ENCODE measurements at regions not wholly inside any gene's neighbourhood (a gene's known extent, or its start where the extent isn't known, plus 50 kb on each side); places are given as distances from the start of the nearest gene placed in this dataset.

GRCh38 chr5:77157732-77158532, 52.5 kb upstream of the PDE8B start:
- no peak overlapping the region for H3K27ac ChIP-seq (ENCODE audit: low read depth in 1 of 2, low read length in 1 of 2)
- peaks cover 0 to 9% of the 10 kb centered on the region in 2 donors for H3K4me1 ChIP-seq (ENCODE audit: control insufficient read depth in 2 of 2, insufficient read depth in 2 of 2, low read length in 2 of 2)
- H3K4me3 ChIP-seq (ENCODE audit: low read length in 2 of 2): no peak overlapping the region
- DNase-seq (ENCODE audit: low read depth in 6 of 9, low spot score in 9 of 9): no peak
- no peaks in the 10 kb centered on the region for H3K9me3 ChIP-seq (ENCODE audit: control insufficient read depth in 2 of 2, insufficient read depth in 1 of 2, low read length in 1 of 2)
- WGBS: 86% methylated on average over 5 of the region's 5 CpGs
- H3K27me3 ChIP-seq (ENCODE audit: control insufficient read depth in 2 of 2, insufficient read depth in 1 of 2, low read length in 1 of 2): peaks cover 0 to 5% of the 10 kb centered on the region in 2 donors
- H3K36me3 ChIP-seq (ENCODE audit: control insufficient read depth in 2 of 2, insufficient read depth in 2 of 2, low read length in 1 of 2): no peaks in the 10 kb centered on the region

- DNase-seq (ENCODE audit: low read depth in 6 of 9, low spot score in 9 of 9): no peak
- no peak overlapping the region for H3K4me3 ChIP-seq (ENCODE audit: low read length in 2 of 2)
- peaks cover 0 to 5% of the 10 kb centered on the region in 2 donors for H3K27me3 ChIP-seq (ENCODE audit: control insufficient read depth in 2 of 2, insufficient read depth in 1 of 2, low read length in 1 of 2)
- H3K9me3 ChIP-seq (ENCODE audit: control insufficient read depth in 2 of 2, insufficient read depth in 1 of 2, low read length in 1 of 2): no peaks in the 10 kb centered on the region
- H3K27ac ChIP-seq (ENCODE audit: low read depth in 1 of 2, low read length in 1 of 2): no peak overlapping the region
- WGBS: over 99% methylated on average over 3 of the region's 3 CpGs
- no peaks in the 10 kb centered on the region for H3K36me3 ChIP-seq (ENCODE audit: control insufficient read depth in 2 of 2, insufficient read depth in 2 of 2, low read length in 1 of 2)
- peaks cover 0 to 9% of the 10 kb centered on the region in 2 donors for H3K4me1 ChIP-seq (ENCODE audit: control insufficient read depth in 2 of 2, insufficient read depth in 2 of 2, low read length in 2 of 2)
These were observed 54.1 kb upstream of the PDE8B start for GRCh38 chr5:77156379-77156778.

GRCh38 chr5:77155179-77155785, 55.2 kb upstream of the PDE8B start:
- Histone ChIP-seq H3K9me3 (ENCODE audit: control insufficient read depth in 2 of 2, insufficient read depth in 1 of 2, low read length in 1 of 2) (no peaks in the 10 kb centered on the region), H3K27me3 (ENCODE audit: control insufficient read depth in 2 of 2, insufficient read depth in 1 of 2, low read length in 1 of 2) (peaks cover 0 to 5% of the 10 kb centered on the region in 2 donors), H3K4me1 (ENCODE audit: control insufficient read depth in 2 of 2, insufficient read depth in 2 of 2, low read length in 2 of 2) (peaks cover 0 to 9% of the 10 kb centered on the region in 2 donors), H3K27ac (ENCODE audit: low read depth in 1 of 2, low read length in 1 of 2) (no peak overlapping the region), H3K4me3 (ENCODE audit: low read length in 2 of 2) (no peak overlapping the region), H3K36me3 (ENCODE audit: control insufficient read depth in 2 of 2, insufficient read depth in 2 of 2, low read length in 1 of 2) (no peaks in the 10 kb centered on the region)
- 56% methylated on average over 8 of the region's 8 CpGs for WGBS
- peak; percentile 27 to 90 (median 65) for DNase-seq (ENCODE audit: low read depth in 6 of 9, low spot score in 9 of 9)

GRCh38 chr5:77152441-77152840, 58.0 kb upstream of the PDE8B start:
- H3K4me1 ChIP-seq (ENCODE audit: control insufficient read depth in 2 of 2, insufficient read depth in 2 of 2, low read length in 2 of 2): peaks cover 0 to 12% of the 10 kb centered on the region in 2 donors
- H3K27ac ChIP-seq (ENCODE audit: low read depth in 1 of 2, low read length in 1 of 2): no peak overlapping the region
- H3K4me3 ChIP-seq (ENCODE audit: low read length in 2 of 2): no peak overlapping the region
- no peaks in the 10 kb centered on the region for H3K36me3 ChIP-seq (ENCODE audit: control insufficient read depth in 2 of 2, insufficient read depth in 2 of 2, low read length in 1 of 2)
- WGBS: 90% methylated on average over 8 of the region's 8 CpGs
- H3K27me3 ChIP-seq (ENCODE audit: control insufficient read depth in 2 of 2, insufficient read depth in 1 of 2, low read length in 1 of 2): peaks cover 0 to 5% of the 10 kb centered on the region in 2 donors
- no peaks in the 10 kb centered on the region for H3K9me3 ChIP-seq (ENCODE audit: control insufficient read depth in 2 of 2, insufficient read depth in 1 of 2, low read length in 1 of 2)
- no peak for DNase-seq (ENCODE audit: low read depth in 6 of 9, low spot score in 9 of 9)

- no peaks in the 10 kb centered on the region for H3K9me3 ChIP-seq (ENCODE audit: control insufficient read depth in 2 of 2, insufficient read depth in 1 of 2, low read length in 1 of 2)
- WGBS: 96% methylated on average over 1 of the region's 1 CpG
- H3K36me3 ChIP-seq (ENCODE audit: control insufficient read depth in 2 of 2, insufficient read depth in 2 of 2, low read length in 1 of 2): no peaks in the 10 kb centered on the region
- no peak overlapping the region for H3K27ac ChIP-seq (ENCODE audit: low read depth in 1 of 2, low read length in 1 of 2)
- H3K27me3 ChIP-seq (ENCODE audit: control insufficient read depth in 2 of 2, insufficient read depth in 1 of 2, low read length in 1 of 2): peaks cover 0 to under 1% of the 10 kb centered on the region in 2 donors
- no peak for DNase-seq (ENCODE audit: low read depth in 6 of 9, low spot score in 9 of 9)
- no peak overlapping the region for H3K4me3 ChIP-seq (ENCODE audit: low read length in 2 of 2)
- H3K4me1 ChIP-seq (ENCODE audit: control insufficient read depth in 2 of 2, insufficient read depth in 2 of 2, low read length in 2 of 2): peaks cover 0 to 12% of the 10 kb centered on the region in 2 donors
These were observed 59.0 kb upstream of the PDE8B start for GRCh38 chr5:77151501-77151900.

- H3K4me1 ChIP-seq (ENCODE audit: control insufficient read depth in 2 of 2, insufficient read depth in 2 of 2, low read length in 2 of 2): peaks cover 0 to 3% of the 10 kb centered on the region in 2 donors
- no peaks in the 10 kb centered on the region for H3K9me3 ChIP-seq (ENCODE audit: control insufficient read depth in 2 of 2, insufficient read depth in 1 of 2, low read length in 1 of 2)
- H3K36me3 ChIP-seq (ENCODE audit: control insufficient read depth in 2 of 2, insufficient read depth in 2 of 2, low read length in 1 of 2): no peaks in the 10 kb centered on the region
- DNase-seq (ENCODE audit: low read depth in 6 of 9, low spot score in 9 of 9): no peak
- H3K27ac ChIP-seq (ENCODE audit: low read depth in 1 of 2, low read length in 1 of 2): no peak overlapping the region
- no peaks in the 10 kb centered on the region for H3K27me3 ChIP-seq (ENCODE audit: control insufficient read depth in 2 of 2, insufficient read depth in 1 of 2, low read length in 1 of 2)
- no peak overlapping the region for H3K4me3 ChIP-seq (ENCODE audit: low read length in 2 of 2)
- WGBS: 81% methylated on average over 2 of the region's 2 CpGs
These were observed 59.8 kb upstream of the ZBED3 start for GRCh38 chr5:77146896-77147295.

- WGBS: 97% methylated on average over 1 of the region's 1 CpG
- H3K4me1 ChIP-seq (ENCODE audit: control insufficient read depth in 2 of 2, insufficient read depth in 2 of 2, low read length in 2 of 2): peaks cover 0 to 3% of the 10 kb centered on the region in 2 donors
- no peaks in the 10 kb centered on the region for H3K9me3 ChIP-seq (ENCODE audit: control insufficient read depth in 2 of 2, insufficient read depth in 1 of 2, low read length in 1 of 2)
- no peak overlapping the region for H3K27ac ChIP-seq (ENCODE audit: low read depth in 1 of 2, low read length in 1 of 2)
- no peaks in the 10 kb centered on the region for H3K27me3 ChIP-seq (ENCODE audit: control insufficient read depth in 2 of 2, insufficient read depth in 1 of 2, low read length in 1 of 2)
- no peaks in the 10 kb centered on the region for H3K36me3 ChIP-seq (ENCODE audit: control insufficient read depth in 2 of 2, insufficient read depth in 2 of 2, low read length in 1 of 2)
- H3K4me3 ChIP-seq (ENCODE audit: low read length in 2 of 2): no peak overlapping the region
- DNase-seq (ENCODE audit: low read depth in 6 of 9, low spot score in 9 of 9): no peak
These were observed 58.6 kb upstream of the ZBED3 start for GRCh38 chr5:77145666-77146065.

GRCh38 chr5:77144837-77145139, 57.7 kb upstream of the ZBED3 start:
- WGBS: 90% methylated on average over 1 of the region's 1 CpG
- H3K36me3 ChIP-seq (ENCODE audit: control insufficient read depth in 2 of 2, insufficient read depth in 2 of 2, low read length in 1 of 2): no peaks in the 10 kb centered on the region
- no peak overlapping the region for H3K4me3 ChIP-seq (ENCODE audit: low read length in 2 of 2)
- H3K4me1 ChIP-seq (ENCODE audit: control insufficient read depth in 2 of 2, insufficient read depth in 2 of 2, low read length in 2 of 2): peaks cover 0 to 3% of the 10 kb centered on the region in 2 donors
- DNase-seq (ENCODE audit: low read depth in 6 of 9, low spot score in 9 of 9): no peak
- H3K9me3 ChIP-seq (ENCODE audit: control insufficient read depth in 2 of 2, insufficient read depth in 1 of 2, low read length in 1 of 2): no peaks in the 10 kb centered on the region
- no peak overlapping the region for H3K27ac ChIP-seq (ENCODE audit: low read depth in 1 of 2, low read length in 1 of 2)
- H3K27me3 ChIP-seq (ENCODE audit: control insufficient read depth in 2 of 2, insufficient read depth in 1 of 2, low read length in 1 of 2): no peaks in the 10 kb centered on the region

- DNase-seq (ENCODE audit: low read depth in 6 of 9, low spot score in 9 of 9): peak in 6 of 9 donors; percentile 10 to 60 (median 24)
- Histone ChIP-seq H3K27me3 (ENCODE audit: control insufficient read depth in 2 of 2, insufficient read depth in 1 of 2, low read length in 1 of 2) (no peaks in the 10 kb centered on the region), H3K9me3 (ENCODE audit: control insufficient read depth in 2 of 2, insufficient read depth in 1 of 2, low read length in 1 of 2) (no peaks in the 10 kb centered on the region), H3K27ac (ENCODE audit: low read depth in 1 of 2, low read length in 1 of 2) (no peak overlapping the region), H3K4me1 (ENCODE audit: control insufficient read depth in 2 of 2, insufficient read depth in 2 of 2, low read length in 2 of 2) (peaks cover 0 to 3% of the 10 kb centered on the region in 2 donors), H3K4me3 (ENCODE audit: low read length in 2 of 2) (no peak overlapping the region), H3K36me3 (ENCODE audit: control insufficient read depth in 2 of 2, insufficient read depth in 2 of 2, low read length in 1 of 2) (no peaks in the 10 kb centered on the region)
- WGBS: 68% methylated on average over 14 of the region's 14 CpGs
These were observed 57.1 kb upstream of the ZBED3 start for GRCh38 chr5:77143998-77144836.
